ENCODE measurements at regions not wholly inside any gene's neighbourhood (a gene's known extent, or its start where the extent isn't known, plus 50 kb on each side); places are given as distances from the start of the nearest gene placed in this dataset.
A peak's percentile ranks its signal among the peaks of the same experiment; 100 is the strongest.

DNA sequence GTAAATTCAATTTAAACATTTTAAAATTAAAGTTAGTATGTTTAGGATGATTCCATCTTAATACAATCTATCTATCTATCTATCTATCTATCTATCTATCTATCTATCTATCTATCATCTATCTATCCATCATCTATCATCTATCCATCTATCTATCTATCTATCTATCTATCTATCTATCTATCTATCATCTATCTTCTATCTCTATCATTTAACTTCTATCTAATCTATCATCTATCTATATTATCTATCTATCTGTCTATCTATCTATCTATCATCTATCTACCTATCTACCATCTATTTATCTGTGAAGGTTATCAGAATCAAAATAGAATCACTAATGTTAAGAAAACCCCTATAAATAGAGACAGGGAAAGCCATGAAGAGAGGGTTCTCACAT is 78.3 kb downstream of the RAMP3 start:
- no peak for DNase-seq (ENCODE audit: low read depth in 2 of 2, low spot score in 1 of 2)

DNA sequence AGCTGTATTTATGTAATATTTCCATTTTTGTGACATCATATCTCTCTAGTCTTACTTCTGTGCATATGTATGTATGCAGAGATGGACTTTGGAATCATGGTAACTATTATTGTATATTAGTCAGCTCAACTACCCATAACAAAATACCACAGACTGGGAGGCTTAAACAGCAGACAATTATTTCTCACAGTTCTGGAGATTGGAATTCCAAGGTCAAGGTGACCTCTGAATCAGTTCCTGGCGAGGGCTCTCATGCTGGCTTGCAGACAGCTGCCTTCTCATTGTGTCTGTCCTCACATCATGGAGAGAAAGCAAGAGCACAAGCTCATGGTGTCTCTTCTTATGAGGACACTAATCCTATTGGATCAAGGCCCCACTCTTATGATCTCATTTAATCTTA is 79.1 kb downstream of the RAMP3 start:
- DNase-seq (ENCODE audit: low read depth in 2 of 2, low spot score in 1 of 2): no peak

GRCh38 chr7:45237788-45238461 is 80.3 kb downstream of the RAMP3 start:
- no peak for DNase-seq (ENCODE audit: low read depth in 2 of 2, low spot score in 1 of 2)

GRCh38 chr7:45238806-45239205 is 81.2 kb downstream of the RAMP3 start:
- DNase-seq (ENCODE audit: low read depth in 2 of 2, low spot score in 1 of 2): no peak

- no peak for DNase-seq (ENCODE audit: low read depth in 2 of 2, low spot score in 1 of 2)
These were observed 81.9 kb downstream of the RAMP3 start for GRCh38 chr7:45239486-45239885.

DNA sequence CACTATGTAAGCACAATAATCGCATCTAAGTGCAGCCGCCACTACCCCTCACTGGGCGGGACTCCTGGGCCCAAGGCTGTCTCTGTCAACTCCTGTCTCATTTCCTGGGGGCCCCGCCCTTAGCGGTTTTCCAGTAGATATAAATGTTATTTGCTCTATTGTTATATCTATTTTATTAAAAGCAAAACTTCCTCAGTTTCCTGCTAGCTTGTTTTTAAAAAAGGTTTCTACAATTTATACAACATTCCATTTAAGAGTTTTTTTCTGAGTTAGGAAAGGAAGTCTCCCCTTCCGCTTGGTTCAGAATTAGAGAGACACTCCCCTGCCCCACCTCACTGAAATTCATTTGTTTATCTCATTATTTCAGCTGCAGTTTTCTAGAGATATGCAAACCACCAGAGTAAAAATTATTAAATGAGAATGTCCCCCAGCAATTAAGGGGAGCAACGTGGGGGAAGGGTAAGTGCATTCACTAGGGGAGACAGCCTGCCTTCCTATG is 82.7 kb downstream of the RAMP3 start:
- DNase-seq (ENCODE audit: low read depth in 2 of 2, low spot score in 1 of 2): no peak

DNA sequence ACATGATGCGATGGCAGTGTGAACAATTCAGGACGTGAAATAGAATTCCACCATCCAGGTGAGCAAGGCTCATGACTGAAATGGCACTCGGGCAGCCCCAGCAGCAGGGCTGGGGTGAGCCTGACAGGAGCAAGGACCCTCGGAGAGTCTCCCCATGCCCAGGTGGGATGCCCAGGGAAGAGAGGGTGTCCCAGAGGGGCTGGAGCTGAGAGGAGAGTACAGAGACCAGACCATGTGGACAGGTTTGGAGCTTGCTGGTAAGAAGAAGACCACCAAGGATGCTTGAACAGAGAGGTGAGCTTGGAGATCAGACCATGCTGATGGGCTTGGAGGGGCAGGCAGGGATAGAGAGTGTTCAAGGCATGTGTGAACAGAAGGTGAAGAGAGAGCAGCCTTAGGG is 83.3 kb downstream of the RAMP3 start:
- DNase-seq (ENCODE audit: low read depth in 2 of 2, low spot score in 1 of 2): no peak

- no peak for DNase-seq (ENCODE audit: low read depth in 2 of 2, low spot score in 1 of 2)
These were observed 83.9 kb downstream of the RAMP3 start for GRCh38 chr7:45241339-45242109.

DNA sequence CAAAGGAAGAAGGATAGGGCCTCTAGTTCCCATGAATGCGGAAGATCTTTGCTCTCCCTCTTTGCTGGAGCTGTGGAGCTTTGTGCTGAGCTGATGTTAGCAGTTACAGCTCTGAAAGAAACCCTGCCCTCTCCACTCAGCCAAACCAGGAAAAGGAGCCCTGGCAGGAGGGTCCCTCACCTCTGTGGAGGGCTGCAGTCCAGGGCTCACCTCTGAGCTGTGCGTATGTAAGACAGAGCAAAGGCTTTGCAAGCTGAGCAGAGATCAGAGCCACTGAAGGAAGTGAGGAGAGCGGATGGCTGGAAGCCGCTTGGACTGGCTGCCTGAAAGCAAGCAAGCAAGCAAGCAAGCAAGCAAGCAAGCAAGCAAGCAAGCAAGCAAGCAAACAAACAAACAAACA is 84.7 kb downstream of the RAMP3 start:
- DNase-seq (ENCODE audit: low read depth in 2 of 2, low spot score in 1 of 2): no peak

- DNase-seq (ENCODE audit: low read depth in 2 of 2, low spot score in 1 of 2): no peak
These were observed 85.1 kb downstream of the RAMP3 start for GRCh38 chr7:45242698-45243097.

GRCh38 chr7:45244981-45245380 is 87.4 kb downstream of the RAMP3 start:
- no peak for DNase-seq (ENCODE audit: low read depth in 2 of 2, low spot score in 1 of 2)

GRCh38 chr7:45246339-45246738 is 88.7 kb downstream of the RAMP3 start:
- no peak for DNase-seq (ENCODE audit: low read depth in 2 of 2, low spot score in 1 of 2)

- no peak for DNase-seq (ENCODE audit: low read depth in 2 of 2, low spot score in 1 of 2)
These were observed 94.7 kb downstream of the RAMP3 start for GRCh38 chr7:45252248-45252647.

DNA sequence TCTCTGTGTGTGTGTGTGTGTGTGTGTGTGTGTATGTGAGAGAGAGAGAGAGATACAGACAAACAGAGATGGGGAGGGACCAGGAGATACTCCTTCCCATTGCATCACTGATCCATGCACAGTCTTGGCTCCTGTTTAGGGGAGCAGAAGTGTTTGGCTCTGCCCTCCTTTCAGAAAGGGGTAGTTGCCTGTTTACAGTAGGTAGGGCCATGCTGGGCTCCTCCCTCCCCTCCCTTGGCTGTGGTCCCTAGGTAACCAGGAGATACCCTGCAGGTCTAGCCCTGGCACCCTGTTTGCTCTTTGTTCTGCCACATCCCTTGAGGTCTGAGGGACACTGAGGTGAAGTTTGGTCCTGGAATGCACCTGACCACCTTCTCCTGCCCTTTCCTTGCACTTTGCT is 95.3 kb downstream of the RAMP3 start:
- no peak for DNase-seq (ENCODE audit: low read depth in 2 of 2, low spot score in 1 of 2)

- no peak for DNase-seq (ENCODE audit: low read depth in 2 of 2, low spot score in 1 of 2)
These were observed 95.8 kb downstream of the RAMP3 start for GRCh38 chr7:45253368-45253767.

- DNase-seq (ENCODE audit: low read depth in 2 of 2, low spot score in 1 of 2): no peak
These were observed 97.6 kb downstream of the RAMP3 start for GRCh38 chr7:45255187-45255586.

DNA sequence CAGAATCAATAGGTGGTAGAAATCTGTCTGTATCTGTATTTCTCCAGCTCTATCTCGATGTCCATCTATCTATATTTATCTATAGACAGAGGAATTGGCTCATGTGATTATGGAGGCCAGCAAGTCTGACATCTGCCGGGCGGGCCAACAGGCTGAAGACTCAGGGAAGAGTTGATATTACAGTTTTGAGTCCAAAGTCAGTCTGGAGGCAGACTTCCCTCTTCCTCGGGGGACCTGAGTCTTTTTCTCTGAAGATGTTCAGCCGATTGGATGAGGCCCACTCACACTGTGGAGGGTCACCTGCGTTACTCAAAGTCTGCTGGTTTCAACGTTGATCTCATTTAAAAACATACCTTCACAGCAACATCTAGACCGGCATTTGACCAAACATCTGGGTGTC is 98.7 kb downstream of the RAMP3 start:
- DNase-seq (ENCODE audit: low read depth in 2 of 2, low spot score in 1 of 2): no peak

DNA sequence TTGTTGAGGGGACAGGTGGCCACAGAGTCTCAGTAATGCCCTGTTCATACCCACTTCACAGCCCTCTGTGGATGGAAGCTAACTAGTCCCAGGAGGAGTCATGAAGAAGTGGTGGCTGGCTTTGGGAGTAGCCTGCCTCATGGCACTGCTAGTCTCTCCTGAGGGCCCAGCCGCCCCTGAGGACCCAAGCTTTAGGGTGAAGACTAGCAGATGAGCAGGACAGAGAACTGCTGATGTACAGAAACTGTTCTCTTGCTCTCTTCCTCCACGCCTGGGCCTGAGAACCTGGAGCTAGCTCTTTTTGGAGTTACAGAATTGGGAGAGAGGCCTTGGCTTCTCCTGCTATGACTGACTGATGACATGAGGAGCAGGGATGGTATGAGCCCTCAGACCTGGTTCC is 99.2 kb downstream of the RAMP3 start:
- DNase-seq (ENCODE audit: low read depth in 2 of 2, low spot score in 1 of 2): no peak

DNA sequence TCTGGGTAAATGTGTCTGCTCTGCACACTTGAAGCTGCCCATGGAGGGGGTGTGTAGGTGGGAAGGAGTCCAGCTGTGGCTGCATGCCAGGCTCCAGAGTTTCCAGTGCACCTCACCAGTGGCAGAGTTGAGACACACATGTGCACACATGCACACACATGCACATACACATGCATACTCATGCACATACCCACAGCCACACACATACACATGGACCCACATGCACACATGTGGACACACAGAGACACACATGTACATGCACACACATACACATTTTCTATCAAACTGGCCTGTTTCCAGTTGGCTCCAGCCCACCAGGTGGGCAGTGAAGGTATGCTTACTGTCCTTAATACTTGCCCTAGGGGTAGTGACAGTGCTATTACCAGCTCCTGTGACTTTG is 99.7 kb downstream of the RAMP3 start:
- no peak for DNase-seq (ENCODE audit: low read depth in 2 of 2, low spot score in 1 of 2)

DNA sequence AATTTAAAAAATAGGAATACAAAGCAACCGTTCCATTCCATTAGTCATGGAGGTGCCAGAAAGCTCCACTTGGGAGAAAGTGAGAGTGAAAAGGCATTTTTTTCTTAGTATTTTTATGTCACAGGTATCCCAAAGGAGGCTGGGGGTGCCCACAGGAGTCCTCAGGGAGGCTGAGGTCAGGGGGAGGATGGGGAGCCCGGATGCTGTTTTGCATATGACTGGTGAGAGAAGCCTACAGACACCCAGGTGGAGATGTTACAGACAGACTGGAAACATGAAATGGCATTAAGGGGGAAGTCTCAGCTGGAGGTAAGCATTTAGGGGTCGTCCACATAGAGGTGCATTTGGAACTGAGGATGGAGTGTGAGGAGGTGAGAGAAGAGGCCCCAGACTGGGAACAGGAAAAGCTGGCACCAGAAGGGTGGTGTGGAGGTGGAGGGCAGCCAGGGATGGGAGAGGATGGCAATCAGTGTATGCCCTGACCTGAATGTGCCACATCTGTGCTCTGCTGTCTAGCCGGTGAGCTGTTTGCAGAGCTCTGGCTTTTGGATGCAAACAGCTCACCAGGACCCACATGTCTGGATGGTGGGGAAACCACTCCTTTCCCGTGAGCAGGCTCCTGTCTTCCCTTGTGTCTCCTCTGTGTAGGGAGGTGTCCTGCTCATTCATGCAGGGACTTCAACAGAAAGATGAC is 101.1 kb downstream of the RAMP3 start:
- no peak for DNase-seq (ENCODE audit: low read depth in 2 of 2, low spot score in 1 of 2)

DNA sequence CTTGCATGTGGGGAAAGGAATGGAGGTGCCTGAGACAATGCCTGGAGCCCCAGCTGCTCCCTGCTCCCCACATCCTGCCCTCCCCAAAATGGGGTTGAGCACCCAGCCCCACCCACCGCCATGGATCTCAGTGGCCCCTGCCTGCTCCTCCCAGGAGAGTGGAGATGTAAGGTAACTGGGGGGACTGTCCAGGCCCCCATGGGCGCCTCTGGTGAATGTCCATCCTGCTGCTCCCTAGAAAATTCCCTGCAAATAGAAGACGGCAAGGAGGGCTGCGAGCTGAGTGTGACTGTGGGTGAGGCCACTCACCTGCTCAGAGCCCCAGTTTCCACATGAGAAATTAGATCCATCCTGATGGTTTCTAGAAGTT is 101.6 kb downstream of the RAMP3 start:
- no peak for DNase-seq (ENCODE audit: low read depth in 2 of 2, low spot score in 1 of 2)

DNA sequence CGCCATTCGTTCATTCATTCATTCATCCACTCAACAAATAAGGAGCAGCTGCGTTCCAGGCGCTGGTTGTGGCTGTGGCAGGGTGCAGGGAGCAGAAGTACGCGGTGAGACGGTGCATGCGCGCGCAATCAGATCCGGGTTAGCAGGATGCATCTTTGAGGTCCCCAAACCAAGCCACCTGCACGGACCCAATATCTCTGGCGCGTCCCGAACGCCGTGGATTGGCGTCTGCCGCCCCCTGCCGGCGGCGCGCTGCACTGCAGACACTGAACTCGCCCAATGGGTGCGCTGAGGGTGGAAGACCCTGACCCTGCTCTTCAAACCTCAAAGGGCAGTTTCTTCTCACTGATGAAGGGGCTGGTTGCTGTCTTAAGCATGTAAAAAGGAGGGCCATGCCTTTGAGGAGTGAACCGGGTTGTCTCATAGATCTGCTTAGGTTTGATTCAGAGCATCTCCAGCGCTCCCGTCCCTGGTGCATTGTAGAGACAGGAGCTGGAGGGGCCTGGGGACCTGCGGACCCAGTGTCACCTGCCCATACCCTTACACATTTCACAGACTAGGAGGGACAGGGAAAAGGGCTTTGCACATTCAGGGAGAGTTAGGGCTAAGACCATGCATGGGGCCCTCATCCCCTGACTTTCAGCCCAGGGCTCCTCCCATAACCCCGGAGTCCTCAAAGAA is 102.5 kb downstream of the RAMP3 start:
- peak; percentile 18 to 42 for DNase-seq (ENCODE audit: low read depth in 2 of 2, low spot score in 1 of 2)

All from stimulated activated CD8-positive, alpha-beta memory T cell treated with anti-CD3 and anti-CD28 coated beads, Interleukin-4, amount 100 ng/mL, for 4 hours (primary cell).